Vagina (tissue), 2 donors: ENCODE measurements at regions not wholly inside any gene's neighbourhood (a gene's known extent, or its start where the extent isn't known, plus 50 kb on each side); places are given as distances from the start of the nearest gene placed in this dataset.

ENCODE experiments used
- POLR2AphosphoS5 ChIP-seq, 2 donors: sonication (generic); formaldehyde crosslinking; IDR thresholded peaks; one replicate each; pipeline ENCODE4 v1.9.0; 2017; ENCODE audit warnings: antibody characterized with exemption in 2 of 2, mild to moderate bottlenecking in 2 of 2, low read depth in 1 of 2; ENCODE audit not compliant: insufficient read depth in 1 of 2
- TF ChIP-seq, protein P1 (sequence below), 3 experiments: fragments of 450-650 bp in 2 of 3; fragments of 200-600 bp in 1 of 3; sonication (generic) in 1 of 3; IDR thresholded peaks; one replicate each; pipeline ENCODE4 v1.5.1; 2017 to 2019; ENCODE audit warnings: antibody characterized with exemption in 3 of 3, mild to moderate bottlenecking in 2 of 3, moderate library complexity in 2 of 3

- TF ChIP-seq, protein P1, sequence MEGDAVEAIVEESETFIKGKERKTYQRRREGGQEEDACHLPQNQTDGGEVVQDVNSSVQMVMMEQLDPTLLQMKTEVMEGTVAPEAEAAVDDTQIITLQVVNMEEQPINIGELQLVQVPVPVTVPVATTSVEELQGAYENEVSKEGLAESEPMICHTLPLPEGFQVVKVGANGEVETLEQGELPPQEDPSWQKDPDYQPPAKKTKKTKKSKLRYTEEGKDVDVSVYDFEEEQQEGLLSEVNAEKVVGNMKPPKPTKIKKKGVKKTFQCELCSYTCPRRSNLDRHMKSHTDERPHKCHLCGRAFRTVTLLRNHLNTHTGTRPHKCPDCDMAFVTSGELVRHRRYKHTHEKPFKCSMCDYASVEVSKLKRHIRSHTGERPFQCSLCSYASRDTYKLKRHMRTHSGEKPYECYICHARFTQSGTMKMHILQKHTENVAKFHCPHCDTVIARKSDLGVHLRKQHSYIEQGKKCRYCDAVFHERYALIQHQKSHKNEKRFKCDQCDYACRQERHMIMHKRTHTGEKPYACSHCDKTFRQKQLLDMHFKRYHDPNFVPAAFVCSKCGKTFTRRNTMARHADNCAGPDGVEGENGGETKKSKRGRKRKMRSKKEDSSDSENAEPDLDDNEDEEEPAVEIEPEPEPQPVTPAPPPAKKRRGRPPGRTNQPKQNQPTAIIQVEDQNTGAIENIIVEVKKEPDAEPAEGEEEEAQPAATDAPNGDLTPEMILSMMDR (IDR thresholded peaks at IDR 0.05): no peak
- TF ChIP-seq POLR2AphosphoS5 (IDR thresholded peaks at IDR 0.05; ENCODE audit: insufficient read depth in 1 of 2, low read depth in 1 of 2): no peak
Observed at GRCh38 chr12:115032521-115032920, 348.5 kb upstream of the TBX3 start.
